CD14-positive monocyte (primary cell): ENCODE measurements at regions not wholly inside any gene's neighbourhood (a gene's known extent, or its start where the extent isn't known, plus 50 kb on each side); places are given as distances from the start of the nearest gene placed in this dataset. TPM values are rescaled to one million over a fixed set of nuclear protein-coding genes. Genes with fewer than 3 reads are reported as not detected.

Source experiments
- DNase-seq, 3 donors: peaks; one replicate each; pipeline ENCODE4 v3.0.0-alpha.2; 2011 to 2022
- H2AFZ ChIP-seq: 2 replicates; pipeline ENCODE4 v1.6.0; 2012; ENCODE audit warnings: mild to moderate bottlenecking, low read depth, low read length, inconsistent platforms; ENCODE audit not compliant: insufficient read depth, poor library complexity, severe bottlenecking
- H3K27ac ChIP-seq, 2 donors: 1 replicate in 1 of 2; 2 replicates in 1 of 2; pipeline ENCODE4 v1.5.1; 2012 to 2013; ENCODE audit warnings: low read length in 2 of 2, control low read depth in 1 of 2, inconsistent platforms in 1 of 2, low read depth in 1 of 2, mild to moderate bottlenecking in 1 of 2
- H3K27me3 ChIP-seq, 2 donors: one replicate each; pipeline versions ENCODE4 v1.6.0 to v1.6.1; 2011 to 2013; ENCODE audit warnings: low read length in 2 of 2; ENCODE audit not compliant: control insufficient read depth in 2 of 2, insufficient read depth in 2 of 2
- H3K36me3 ChIP-seq, 2 donors: replicated peaks in 1 of 2; 1 replicate in 1 of 2; 2 replicates in 1 of 2; pipeline versions ENCODE4 v1.5.1 to v1.6.1; 2012 to 2013; ENCODE audit warnings: low read length in 2 of 2, control low read depth in 1 of 2, inconsistent platforms in 1 of 2, mild to moderate bottlenecking in 1 of 2; ENCODE audit not compliant: insufficient read depth in 2 of 2, control insufficient read depth in 1 of 2
- H3K4me1 ChIP-seq, 2 donors: 1 replicate in 1 of 2; 2 replicates in 1 of 2; pipeline versions ENCODE4 v1.5.1 to v1.6.1; 2012 to 2013; ENCODE audit warnings: low read length in 2 of 2, control low read depth in 1 of 2, inconsistent platforms in 1 of 2, mild to moderate bottlenecking in 1 of 2, moderate library complexity in 1 of 2; ENCODE audit not compliant: insufficient read depth in 2 of 2, control insufficient read depth in 1 of 2
- H3K4me2 ChIP-seq: replicated peaks from 2 replicates; pipeline ENCODE3; 2012; ENCODE audit warnings: low read length, moderate library complexity, mild to moderate bottlenecking; ENCODE audit not compliant: poor library complexity, severe bottlenecking; ENCODE audit errors: extremely low read depth
- H3K4me3 ChIP-seq, 3 experiments: fragments of 200-600 bp in 1 of 3; sonication (generic) in 1 of 3; replicated peaks in 1 of 3; 1 replicate in 2 of 3; 2 replicates in 1 of 3; pipeline ENCODE4 v1.5.1; 2011 to 2013; ENCODE audit warnings: low read length in 3 of 3, mild to moderate bottlenecking in 3 of 3, control low read depth in 2 of 3, low read depth in 2 of 3, inconsistent platforms in 1 of 3, moderate library complexity in 1 of 3
- H3K79me2 ChIP-seq: 2 replicates; pipeline ENCODE4 v1.6.0; 2012; ENCODE audit warnings: mild to moderate bottlenecking, control low read depth, inconsistent platforms, low read length, moderate library complexity; ENCODE audit not compliant: insufficient read depth
- H3K9ac ChIP-seq: 2 replicates; pipeline ENCODE4 v1.6.0; 2017; ENCODE audit warnings: low read length, mild to moderate bottlenecking; ENCODE audit not compliant: insufficient read depth, poor library complexity, severe bottlenecking
- H3K9me3 ChIP-seq, 2 donors: replicated peaks in 1 of 2; 1 replicate in 1 of 2; 2 replicates in 1 of 2; pipeline versions ENCODE4 v1.5.1 to v1.6.1; 2012 to 2013; ENCODE audit warnings: low read length in 2 of 2, control low read depth in 1 of 2; ENCODE audit not compliant: control insufficient read depth in 1 of 2, insufficient read depth in 1 of 2
- H4K20me1 ChIP-seq: 2 replicates; pipeline ENCODE4 v1.6.0; 2012; ENCODE audit warnings: mild to moderate bottlenecking, low read length, control low read depth, moderate library complexity; ENCODE audit not compliant: insufficient read depth
- H3K27ac Mint-ChIP-seq, 7 donors: one replicate each; pipeline ENCODE4 v1.8.0; 2020; ENCODE audit warnings: mild to moderate bottlenecking in 7 of 7, mixed read lengths in 7 of 7, moderate library complexity in 6 of 7, inconsistent platforms in 2 of 7
- H3K27me3 Mint-ChIP-seq, 3 donors: one replicate each; pipeline ENCODE4 v1.8.0; 2021 to 2022; ENCODE audit warnings: low read depth in 3 of 3, mild to moderate bottlenecking in 3 of 3, mixed read lengths in 3 of 3, moderate library complexity in 3 of 3, inconsistent platforms in 1 of 3
- H3K36me3 Mint-ChIP-seq, 2 donors: one replicate each; pipeline ENCODE4 v1.8.0; 2020; ENCODE audit warnings: mixed read lengths in 2 of 2, inconsistent platforms in 1 of 2, mild to moderate bottlenecking in 1 of 2
- H3K4me1 Mint-ChIP-seq: one replicate; pipeline ENCODE4 v1.8.0; 2020; ENCODE audit warnings: mild to moderate bottlenecking, mixed read lengths
- H3K4me3 Mint-ChIP-seq, 2 donors: one replicate each; pipeline ENCODE4 v1.8.0; 2020; ENCODE audit warnings: mild to moderate bottlenecking in 2 of 2, mixed read lengths in 2 of 2, moderate library complexity in 1 of 2
- H3K9me3 Mint-ChIP-seq, 7 donors: one replicate each; pipeline ENCODE4 v1.8.0; 2020 to 2022; ENCODE audit warnings: mixed read lengths in 7 of 7, mild to moderate bottlenecking in 6 of 7, moderate library complexity in 6 of 7, inconsistent platforms in 2 of 7
- WGBS: methylation state at CpG from one replicate; pipeline ENCODE4 v1.1.5; 2013; ENCODE audit warnings: missing lambda C conversion rate; ENCODE audit not compliant: insufficient coverage; 5-methylcytosine and 5-hydroxymethylcytosine counted together
- intact Hi-C, 2 donors: fragments of 100-400 bp; cut with micrococcal nuclease; formaldehyde crosslinking; loops; one replicate each; pipeline versions ENCODE4 v1.15.0 to v1.15.1; 2023
- small RNA-seq: library from RNA; depleted of rRNA; stranded (forward); fragments of <200 nt; gene quantifications from one replicate; pipeline ENCODE3, GENCODE V24; 2012; ENCODE audit warnings: low read depth; ENCODE audit not compliant: insufficient read length
- TF ChIP-seq, protein P1 (sequence below): fragments of 200-600 bp; IDR thresholded peaks from one replicate; pipeline ENCODE4 v1.8.0; 2022; ENCODE audit warnings: antibody characterized with exemption, mild to moderate bottlenecking

DNA sequence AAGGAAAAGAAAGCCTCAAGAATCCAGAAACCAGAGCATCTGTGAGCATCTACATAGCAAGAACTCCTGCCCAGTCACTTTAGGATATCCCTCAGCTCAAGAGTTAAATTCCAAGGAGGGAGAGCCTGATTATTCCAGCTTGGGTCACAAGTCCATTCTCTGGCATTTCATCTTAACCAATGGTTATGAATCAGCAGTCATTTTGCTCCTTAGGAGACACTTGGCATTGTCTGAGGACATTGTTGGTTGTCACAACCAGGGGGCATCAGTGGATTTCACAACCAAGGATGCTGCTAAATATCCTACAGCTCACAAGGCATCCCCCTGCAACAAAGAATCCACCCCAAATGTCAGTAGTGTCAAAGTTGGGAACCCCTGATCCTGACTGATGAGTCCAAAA, 51.0 kb upstream of the LMCD1 start:
- no peak overlapping the region for H3K27ac ChIP-seq
- no peak overlapping the region for H3K4me3 ChIP-seq
- Mint-ChIP-seq H3K4me3 (no peak overlapping the region), H3K4me1 (no peaks in the 10 kb centered on the region), H3K27me3 (peaks cover 0 to 3% (median 2%) of the 10 kb centered on the region in 3 donors), H3K9me3 (peaks cover 0 to 3% (median 0%) of the 10 kb centered on the region in 7 donors), H3K36me3 (no peaks in the 10 kb centered on the region), H3K27ac (no peak overlapping the region)
- intact Hi-C loops: no loop called here
- H2AFZ ChIP-seq: no peak overlapping the region
- H4K20me1 ChIP-seq: no peaks in the 10 kb centered on the region
- H3K4me1 ChIP-seq: no peaks in the 10 kb centered on the region
- no peaks in the 10 kb centered on the region for H3K9me3 ChIP-seq
- H3K4me2 ChIP-seq: no peak overlapping the region
- H3K9ac ChIP-seq: no peak overlapping the region
- DNase-seq: no peak
- no peaks in the 10 kb centered on the region for H3K36me3 ChIP-seq
- TF ChIP-seq, protein P1, sequence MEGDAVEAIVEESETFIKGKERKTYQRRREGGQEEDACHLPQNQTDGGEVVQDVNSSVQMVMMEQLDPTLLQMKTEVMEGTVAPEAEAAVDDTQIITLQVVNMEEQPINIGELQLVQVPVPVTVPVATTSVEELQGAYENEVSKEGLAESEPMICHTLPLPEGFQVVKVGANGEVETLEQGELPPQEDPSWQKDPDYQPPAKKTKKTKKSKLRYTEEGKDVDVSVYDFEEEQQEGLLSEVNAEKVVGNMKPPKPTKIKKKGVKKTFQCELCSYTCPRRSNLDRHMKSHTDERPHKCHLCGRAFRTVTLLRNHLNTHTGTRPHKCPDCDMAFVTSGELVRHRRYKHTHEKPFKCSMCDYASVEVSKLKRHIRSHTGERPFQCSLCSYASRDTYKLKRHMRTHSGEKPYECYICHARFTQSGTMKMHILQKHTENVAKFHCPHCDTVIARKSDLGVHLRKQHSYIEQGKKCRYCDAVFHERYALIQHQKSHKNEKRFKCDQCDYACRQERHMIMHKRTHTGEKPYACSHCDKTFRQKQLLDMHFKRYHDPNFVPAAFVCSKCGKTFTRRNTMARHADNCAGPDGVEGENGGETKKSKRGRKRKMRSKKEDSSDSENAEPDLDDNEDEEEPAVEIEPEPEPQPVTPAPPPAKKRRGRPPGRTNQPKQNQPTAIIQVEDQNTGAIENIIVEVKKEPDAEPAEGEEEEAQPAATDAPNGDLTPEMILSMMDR: no peak
- no peaks in the 10 kb centered on the region for H3K79me2 ChIP-seq
- no peaks in the 10 kb centered on the region for H3K27me3 ChIP-seq

DNA sequence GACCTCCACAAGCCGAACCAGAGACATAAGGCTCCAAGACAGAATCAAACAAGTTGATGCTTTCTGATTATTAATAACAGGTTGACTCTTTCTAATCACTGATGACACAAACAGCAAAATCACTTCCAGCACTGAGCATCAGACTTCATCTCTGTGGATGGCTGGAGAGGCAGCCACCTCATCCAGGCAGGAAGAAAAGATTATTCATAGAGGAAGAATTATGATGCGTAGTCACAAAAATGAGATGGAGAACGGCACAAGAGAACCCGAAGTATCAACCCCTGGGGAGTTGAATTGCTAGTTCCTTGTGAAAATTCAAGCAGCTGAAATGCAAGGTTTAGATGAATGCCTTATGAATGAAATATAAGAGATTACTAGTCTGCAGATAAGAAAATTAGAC, 49.9 kb upstream of the LMCD1 start:
- no peaks in the 10 kb centered on the region for H3K4me1 ChIP-seq
- H3K4me3 ChIP-seq: no peak overlapping the region
- H3K9ac ChIP-seq: no peak overlapping the region
- H3K9me3 ChIP-seq: no peaks in the 10 kb centered on the region
- no peaks in the 10 kb centered on the region for H3K36me3 ChIP-seq
- TF ChIP-seq, protein P1: no peak
- DNase-seq: no peak
- H3K27ac Mint-ChIP-seq: no peak overlapping the region
- no peaks in the 10 kb centered on the region for H3K27me3 ChIP-seq
- intact Hi-C loops: no loop called here
- 100% methylated on average over 3 of the region's 4 CpGs for WGBS
- H3K79me2 ChIP-seq: no peaks in the 10 kb centered on the region
- H3K4me2 ChIP-seq: no peak overlapping the region
- peaks cover 0 to 6% (median 2%) of the 10 kb centered on the region in 3 donors for H3K27me3 Mint-ChIP-seq
- H3K27ac ChIP-seq: no peak overlapping the region
- peaks cover 0 to 5% (median 0%) of the 10 kb centered on the region in 7 donors for H3K9me3 Mint-ChIP-seq
- no peaks in the 10 kb centered on the region for H3K36me3 Mint-ChIP-seq
- no peaks in the 10 kb centered on the region for H4K20me1 ChIP-seq
- no peak overlapping the region for H2AFZ ChIP-seq
- no peak overlapping the region for H3K4me3 Mint-ChIP-seq
- no peaks in the 10 kb centered on the region for H3K4me1 Mint-ChIP-seq

Small RNA genes in the stretch of these regions (small RNA-seq; reads per million reads assigned to genes)
- gene RNU4ATAC17P: not detected
